Occipital lobe (tissue), 1 donor: ENCODE measurements at regions not wholly inside any gene's neighbourhood (a gene's known extent, or its start where the extent isn't known, plus 50 kb on each side); places are given as distances from the start of the nearest gene placed in this dataset.
"Not testable (repeated sequence)": the region's sequence is repeated elsewhere in the genome, so short reads cannot be mapped to it uniquely, and the experiment has no call there.

Experiments
- DNase-seq: peaks from one replicate; lab custom pipeline; 2025; lab: John Stamatoyannopoulos, UW

DNA sequence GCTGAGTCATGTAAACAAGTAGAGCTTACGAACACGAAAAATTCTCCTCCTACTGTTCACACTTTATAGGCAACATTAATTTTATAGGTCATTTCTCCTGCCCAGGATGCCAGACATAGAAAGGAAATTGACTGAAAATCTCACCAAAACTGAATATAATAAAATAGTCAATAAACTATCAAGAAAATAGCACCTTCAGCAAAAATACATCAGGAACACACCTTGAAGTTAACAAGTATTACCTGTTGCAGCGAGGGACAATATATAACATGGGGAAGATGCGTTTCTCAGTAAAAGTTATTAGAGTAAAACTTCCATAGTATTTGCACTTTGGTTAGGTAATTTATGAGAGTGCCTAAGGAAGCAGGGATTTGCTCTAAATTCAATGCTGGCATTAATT is 344.6 kb downstream of the KCNJ3 start:
- DNase-seq, result no peak

DNA sequence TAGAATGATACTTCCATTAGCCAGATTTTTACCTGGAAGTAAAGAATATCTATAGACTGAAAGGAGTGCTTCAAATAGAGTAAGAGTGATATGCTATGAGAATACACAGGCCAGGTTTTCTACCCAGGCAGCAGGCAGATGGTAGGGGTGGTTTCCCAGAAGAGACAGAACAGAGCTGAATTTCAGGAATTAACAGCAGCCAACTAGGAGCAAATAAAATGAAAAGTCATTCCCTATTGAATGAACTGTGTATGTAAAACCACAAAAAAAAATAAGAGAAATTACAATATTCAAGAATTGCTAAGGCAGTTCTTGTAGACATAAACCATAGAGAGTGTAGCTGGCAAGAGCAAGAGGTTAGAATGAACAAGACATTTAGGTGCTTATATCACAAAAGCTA is 336.8 kb downstream of the KCNJ3 start:
- no peak for DNase-seq

DNA sequence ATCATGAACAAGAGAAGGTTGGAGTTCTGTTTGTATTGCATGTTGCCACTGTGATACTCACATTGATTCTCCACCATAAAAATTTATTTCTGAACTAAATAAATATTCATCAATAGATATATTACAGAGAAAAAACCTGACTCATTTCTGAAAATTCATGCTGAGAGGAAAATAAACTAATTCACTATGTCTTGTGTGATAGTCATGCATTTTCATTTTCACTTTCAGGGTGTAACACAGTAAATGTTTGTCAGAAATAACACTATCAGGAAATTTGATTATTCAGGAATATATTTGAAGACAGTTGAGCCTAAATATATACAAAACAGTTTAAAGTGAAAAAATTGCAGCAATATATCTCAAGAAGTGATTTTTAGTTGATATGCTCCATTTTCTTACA is 335.2 kb downstream of the KCNJ3 start:
- no peak for DNase-seq

DNA sequence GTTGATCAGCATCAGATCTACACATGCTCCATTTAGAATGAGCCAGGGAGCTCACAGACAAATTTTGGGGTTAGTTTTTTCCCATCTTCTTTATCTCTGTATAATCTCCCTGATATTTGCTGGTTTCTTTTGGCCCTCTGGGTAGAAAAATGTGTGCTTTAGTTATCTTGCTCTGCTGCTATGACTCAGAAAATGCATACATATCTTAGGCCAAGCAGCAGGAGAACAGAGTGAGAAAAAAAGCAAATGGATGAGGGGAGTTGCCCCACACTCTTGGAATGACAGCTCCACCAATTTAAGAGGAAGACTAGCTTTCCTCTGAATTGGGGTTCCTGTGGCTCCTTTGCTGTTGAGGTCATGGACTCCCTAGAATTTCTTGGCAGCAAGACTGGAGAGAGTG is 331.8 kb downstream of the KCNJ3 start:
- DNase-seq, result no peak

DNA sequence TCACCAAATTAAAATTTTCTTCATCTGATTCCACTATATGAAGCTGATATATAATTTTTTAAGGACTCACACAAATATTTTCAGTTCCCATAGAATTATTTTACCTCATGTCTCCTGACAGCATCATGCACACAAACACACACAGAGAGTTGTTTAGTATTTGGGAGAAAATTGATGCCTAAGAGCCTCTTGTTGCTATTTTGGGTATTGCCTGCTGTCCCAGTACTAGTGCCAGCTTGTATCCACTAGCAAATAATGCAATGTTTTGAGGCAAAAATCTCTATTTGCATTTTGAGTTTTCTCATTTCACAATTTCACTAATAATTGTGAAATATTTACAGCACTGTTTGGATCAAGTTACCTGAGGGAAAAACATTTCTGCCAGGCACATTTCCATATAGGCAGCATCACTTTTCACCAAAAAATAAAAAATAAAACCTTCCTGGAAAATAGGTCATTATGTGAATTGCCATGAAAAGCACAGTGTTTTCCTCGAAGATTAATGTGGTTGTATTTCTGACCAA is 328.2 kb downstream of the KCNJ3 start:
- no peak for DNase-seq

DNA sequence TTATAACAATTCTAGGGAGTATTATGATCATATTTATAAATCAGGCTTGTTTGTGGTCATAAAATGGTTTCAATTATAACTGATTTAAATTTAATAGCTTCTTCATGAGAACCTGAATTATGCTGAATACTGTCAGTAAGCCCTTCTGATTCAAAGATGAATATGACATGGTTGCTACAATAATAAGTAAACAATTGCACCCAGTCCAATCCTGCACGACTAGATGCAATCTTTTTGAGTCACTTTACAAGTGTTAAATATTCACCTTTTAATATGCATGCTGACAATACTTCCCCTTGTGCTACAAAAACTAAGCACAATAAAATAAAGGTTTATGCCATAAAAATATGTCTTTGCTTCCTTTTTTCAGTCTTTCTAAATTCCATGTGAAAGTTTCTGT is 325.2 kb downstream of the KCNJ3 start:
- DNase-seq, result no peak

DNA sequence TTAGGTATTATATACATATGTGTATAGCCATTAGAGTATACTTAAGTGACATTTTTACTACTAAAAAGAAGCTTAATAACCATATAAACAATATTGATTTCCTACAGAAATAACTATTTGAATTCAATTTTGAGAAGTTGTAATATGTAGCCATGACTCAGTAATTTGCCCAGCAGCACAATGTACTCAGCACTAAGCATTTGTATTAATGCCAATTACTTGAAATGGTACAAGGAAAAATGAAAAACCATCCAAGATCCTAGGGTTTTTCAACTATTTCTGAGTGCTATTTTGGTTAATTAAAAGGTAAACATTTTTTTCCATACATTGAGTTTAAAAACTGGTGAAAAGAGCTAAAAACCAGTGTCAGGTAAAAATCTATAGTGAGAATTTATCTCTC is 324.0 kb downstream of the KCNJ3 start:
- DNase-seq, result no peak

DNA sequence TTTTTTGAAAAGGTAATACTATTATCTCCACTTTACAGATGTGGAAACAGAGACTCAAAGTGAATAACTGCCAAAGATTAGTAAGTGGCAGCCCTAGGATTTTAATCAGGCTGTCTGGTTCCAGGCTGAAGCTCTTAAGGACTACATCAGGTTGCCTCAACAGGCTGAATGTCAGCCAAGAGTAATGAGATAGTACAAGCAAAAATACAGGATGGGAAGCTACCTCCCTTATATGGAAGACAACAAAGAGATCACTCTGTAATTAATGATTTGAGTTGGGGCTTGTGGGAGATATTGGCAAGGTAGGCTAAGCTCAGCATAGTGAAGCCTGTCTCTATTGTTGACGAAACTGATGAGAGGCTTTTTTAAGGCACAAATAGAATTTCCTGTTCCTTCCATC is 323.1 kb downstream of the KCNJ3 start:
- DNase-seq, result no peak

DNA sequence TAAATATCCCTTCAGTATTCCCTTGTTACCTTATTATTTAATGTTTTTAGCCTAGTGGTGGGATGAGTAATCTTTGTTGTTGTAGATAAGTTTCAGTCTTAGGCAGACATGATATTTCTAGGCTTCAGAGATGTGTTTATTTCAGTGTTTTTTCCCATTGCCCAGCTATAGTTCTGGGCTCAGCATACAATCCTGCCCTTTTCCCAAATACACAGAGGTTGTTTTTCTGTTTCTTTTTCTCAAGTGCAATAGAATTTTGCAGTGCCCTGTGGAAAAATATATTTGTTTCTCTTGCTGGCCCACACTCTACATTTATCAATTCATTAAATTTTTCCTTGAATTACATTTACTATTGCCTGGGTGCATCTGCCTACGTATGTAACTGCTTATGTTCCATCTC is 321.8 kb downstream of the KCNJ3 start:
- DNase-seq, result no peak

DNA sequence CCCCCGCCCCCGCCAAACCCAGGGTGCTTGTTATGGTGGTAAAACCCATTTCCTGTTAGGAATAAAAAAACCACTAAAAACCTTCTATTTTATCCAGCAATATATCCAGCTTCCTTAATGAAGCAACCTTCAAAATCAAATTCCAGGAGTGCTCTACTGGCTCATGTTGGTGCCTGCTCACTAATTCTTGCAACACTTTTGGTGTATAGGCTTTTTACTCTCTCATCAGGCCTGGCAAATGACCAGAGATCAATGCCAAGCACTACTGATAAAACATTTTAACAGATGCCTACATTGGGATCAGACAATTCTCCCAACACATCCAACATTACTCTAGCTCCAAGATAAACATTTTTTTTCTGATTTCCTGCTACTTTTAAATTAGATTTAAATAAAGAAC is 312.4 kb downstream of the KCNJ3 start:
- no peak for DNase-seq

DNA sequence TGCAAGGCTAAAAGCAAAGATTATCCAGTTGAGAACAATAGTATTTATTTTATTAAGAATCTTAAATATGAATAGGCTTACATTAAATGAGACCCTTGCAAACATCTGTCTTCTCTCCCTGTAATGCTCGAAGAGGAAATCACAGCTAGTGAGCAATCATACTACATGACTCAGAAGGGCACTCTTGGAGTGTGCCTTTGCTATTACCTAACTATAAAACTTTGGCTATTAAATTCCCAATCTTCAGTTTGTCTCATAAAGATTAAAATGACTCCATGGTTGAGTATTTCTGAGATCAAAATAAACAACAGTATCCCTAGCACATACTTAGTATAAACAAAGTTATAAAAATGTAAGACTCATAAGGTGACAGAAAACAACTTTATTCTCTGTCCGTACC is 296.9 kb downstream of the KCNJ3 start:
- no peak for DNase-seq

DNA sequence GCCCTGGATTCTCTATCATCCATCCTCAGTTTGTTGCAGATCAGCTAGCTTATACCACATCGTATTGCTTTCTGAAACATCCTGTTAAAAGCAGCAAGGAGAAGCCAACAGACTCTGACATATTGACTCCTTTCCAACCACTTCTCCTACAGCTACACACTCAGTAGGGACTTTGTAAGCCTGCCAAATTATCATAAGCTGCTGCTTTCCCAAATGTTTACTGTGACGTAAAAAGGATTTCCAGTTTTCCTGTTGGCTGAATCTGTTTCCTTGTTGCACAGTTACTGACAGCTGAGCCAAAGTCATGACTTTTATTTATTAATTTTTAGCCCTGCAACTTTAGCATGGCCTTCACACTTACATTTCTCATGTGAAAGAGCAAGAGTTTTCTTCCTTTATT is 294.3 kb downstream of the KCNJ3 start:
- DNase-seq, result no peak

DNA sequence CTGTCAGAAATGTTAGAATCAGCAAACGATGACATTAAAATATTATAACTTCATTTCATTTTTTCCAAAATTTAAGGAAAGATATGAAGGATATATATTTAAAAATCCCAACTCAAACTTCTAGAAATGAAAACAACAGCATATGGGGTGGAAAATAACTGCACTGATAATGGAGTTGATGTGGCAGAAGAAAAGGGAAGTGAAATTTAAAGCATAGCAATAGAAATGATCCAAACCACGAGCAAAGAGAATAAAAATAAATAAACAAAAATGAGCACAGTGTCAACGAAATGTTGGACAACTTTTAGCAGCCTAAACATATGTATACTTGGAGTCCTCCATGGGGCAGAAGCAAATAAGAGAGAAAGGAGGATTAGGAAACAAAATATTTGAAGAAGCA is 280.2 kb downstream of the KCNJ3 start:
- DNase-seq, result no peak

DNA sequence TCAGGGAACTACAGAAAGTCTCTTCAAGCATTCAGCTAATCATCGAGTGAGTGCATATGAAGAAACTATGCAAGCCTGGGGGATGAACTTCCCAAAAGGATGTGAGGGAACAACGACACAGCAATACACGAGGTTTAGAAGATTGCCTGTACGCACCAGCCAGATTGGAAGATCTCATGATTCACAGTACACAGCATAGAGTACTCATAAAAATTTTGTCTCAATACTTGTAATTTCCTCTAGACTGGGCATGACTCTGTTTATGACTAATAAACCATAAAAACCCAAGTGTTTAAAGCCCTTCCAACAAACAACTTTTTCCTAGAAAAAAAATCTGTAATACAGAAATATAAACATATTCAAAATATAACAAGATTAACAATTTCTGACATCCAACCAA is 279.7 kb downstream of the KCNJ3 start:
- DNase-seq, result no peak

DNA sequence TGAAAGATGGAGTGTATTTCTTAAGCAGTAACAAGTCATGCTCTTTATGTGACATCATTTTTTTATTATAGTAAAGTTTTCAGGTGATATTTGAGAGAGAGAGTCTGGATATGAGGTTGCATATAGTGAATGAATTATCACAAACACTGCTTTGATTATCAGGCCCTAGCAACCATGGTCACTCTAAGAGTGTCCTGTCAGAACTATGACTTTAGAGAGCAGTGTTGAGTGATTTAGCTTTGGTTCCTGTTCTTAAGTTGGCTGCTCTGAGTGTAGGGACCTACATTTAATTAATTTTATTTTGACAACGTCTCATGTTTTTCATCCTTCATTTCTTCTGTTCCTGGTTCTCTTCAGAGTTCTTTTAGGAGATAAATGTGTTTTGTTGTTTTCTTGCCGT is 275.5 kb downstream of the KCNJ3 start:
- no peak for DNase-seq

DNA sequence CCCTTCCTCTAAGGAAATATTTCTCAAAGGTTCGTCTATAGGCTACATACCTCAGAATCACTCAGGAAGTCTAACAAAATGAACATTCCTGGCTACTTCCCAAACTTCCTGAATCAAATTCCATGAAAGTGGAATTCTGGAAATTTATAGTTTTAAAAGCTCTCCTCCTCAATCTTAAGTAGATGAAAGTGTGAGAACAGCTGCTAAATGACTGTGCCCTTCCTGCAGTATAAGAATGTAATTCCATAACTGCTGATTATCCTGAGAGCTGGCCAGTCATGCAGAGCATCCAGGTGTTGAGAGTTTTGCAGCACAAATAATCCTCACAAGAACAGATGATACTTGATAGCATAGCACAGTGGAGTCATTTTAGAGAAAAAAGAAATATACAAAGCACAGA is 265.0 kb downstream of the KCNJ3 start:
- DNase-seq, result no peak

DNA sequence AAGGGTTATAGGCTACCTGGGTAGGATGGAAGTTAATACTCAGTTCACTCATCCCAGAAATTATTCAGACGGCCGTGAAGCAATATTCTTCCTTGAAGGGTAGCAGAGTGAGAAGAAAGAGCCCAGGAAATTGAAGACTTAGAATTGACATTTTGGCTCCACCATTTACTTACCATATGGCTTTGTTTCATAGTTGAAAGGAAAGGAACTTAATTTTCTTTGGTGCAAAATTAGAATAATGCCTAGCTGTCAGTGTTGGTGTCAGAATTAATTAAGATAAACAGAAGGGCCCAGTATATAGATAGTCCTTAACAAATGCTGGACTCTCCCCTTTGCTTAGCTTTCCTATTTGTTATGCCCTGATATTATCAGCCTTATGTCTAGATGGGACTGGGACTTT is 263.2 kb downstream of the KCNJ3 start:
- no peak for DNase-seq

DNA sequence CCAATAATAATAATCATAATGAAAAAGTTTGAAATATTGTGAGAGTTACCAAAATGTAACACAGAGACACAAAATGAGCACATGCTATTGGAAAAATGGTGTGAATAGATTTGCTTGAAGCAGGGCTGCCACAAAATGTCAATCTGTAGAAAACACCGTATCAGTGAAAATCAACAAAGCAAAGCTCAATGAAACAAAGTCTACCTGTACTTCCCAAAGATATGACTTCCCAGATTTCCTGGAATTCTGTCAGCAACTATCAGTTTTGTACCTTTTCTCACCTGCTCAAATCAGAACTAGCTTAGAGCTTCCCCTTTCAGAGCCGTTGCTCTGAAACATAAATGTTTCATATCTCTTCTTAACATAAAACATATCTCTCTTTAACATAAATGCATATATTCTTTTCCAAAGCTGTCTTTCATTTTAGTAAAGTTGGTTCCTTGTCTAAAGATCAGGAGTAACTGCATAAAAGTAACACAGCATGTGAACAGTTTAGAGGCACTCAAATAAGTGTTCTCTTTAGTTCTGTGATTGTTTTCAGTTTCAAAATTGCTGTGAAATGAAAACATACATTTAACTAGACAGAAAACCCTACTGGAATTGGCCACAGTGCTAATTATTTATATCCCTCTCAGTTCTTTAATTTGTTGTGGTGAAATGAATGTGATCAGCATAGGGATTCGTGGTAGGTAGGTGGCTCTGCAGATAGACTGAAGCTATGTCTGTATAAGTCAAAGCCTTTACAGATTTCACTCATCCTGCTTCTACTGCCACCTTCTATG is 262.5 kb downstream of the KCNJ3 start:
- DNase-seq, result no peak

DNA sequence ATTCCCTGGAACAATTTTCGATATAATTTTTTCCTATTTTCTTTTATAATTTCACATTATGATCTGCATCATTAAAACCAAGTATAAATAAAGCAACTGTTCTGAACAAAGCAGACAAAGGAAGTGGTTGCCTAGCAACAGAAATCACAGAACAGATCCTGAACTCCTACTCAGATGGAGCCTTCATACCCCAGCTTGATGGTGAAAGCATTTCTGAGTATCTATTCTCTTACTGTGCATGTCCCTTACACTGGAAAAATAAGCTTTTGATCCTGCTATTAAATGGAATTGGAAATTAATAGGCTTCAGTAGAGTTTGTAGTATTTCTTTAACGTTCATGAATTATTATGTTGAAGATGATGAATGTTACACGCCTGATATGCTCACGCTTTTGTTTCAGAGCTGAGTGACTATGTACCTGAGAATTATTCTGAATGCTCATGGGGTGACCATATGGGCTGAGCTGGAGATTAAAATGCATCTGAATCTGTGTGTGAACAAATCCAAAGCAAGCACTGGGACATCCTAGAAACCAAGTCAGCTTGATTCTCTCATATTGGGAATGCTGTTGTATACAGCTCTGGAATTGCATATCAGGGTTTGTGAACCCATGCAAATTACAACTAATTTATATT is 254.0 kb downstream of the KCNJ3 start:
- no peak for DNase-seq

DNA sequence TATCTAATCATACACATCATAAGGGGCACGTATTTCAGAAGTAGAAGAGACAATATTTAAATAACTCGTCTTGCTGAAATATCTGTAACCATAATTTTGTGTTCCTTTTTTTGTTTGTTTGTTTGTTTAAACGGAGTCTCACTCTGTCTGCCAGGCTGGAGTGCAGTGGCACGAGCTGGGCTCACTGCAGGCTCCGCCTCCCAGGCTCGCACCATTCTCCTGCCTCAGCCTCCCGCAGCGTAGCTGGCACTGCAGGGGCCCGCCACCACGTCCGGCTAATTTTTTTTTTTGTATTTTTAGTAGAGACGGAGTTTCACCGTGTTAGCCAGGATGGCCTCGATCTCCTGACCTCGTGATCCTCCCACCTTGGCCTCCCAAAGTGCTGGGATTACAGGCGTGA is 248.9 kb downstream of the KCNJ3 start:
- not testable (repeated sequence) for DNase-seq

DNA sequence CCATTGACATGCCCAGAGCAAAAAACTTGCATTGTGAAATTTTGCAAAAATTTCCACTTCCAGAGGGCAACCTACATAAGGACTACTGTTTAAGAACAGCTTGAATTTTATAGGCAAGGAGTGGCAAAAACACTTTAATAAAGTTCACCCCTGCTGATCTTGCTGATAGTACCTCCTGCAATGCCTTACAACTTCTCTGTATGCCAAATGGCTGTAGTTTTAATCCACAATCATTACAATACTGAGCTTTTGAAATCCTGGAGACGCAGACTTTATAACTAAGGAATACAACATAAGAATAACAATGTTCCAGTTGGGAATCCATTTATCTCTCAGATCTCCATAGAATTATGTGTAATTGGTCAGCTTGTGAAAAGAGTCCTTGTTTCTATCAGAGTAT is 247.5 kb downstream of the KCNJ3 start:
- DNase-seq, result no peak

DNA sequence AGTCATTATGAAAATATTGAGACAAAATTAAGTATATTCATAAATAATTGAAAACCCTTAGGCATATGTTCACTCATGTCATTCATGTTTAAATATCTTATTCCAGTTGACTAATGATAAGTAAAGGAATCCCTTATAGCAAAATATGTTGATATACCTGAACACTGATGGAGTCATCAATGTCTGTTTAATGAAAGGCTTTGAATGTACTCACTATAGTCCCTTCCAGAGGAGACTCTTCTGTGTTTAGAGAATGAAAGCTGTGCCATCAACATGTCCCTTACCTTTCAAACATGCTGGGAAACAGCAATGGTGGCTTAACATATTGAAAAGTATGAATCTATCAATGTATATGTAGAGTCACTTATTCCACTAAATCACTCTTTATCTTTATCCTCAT is 242.9 kb downstream of the KCNJ3 start:
- no peak for DNase-seq

DNA sequence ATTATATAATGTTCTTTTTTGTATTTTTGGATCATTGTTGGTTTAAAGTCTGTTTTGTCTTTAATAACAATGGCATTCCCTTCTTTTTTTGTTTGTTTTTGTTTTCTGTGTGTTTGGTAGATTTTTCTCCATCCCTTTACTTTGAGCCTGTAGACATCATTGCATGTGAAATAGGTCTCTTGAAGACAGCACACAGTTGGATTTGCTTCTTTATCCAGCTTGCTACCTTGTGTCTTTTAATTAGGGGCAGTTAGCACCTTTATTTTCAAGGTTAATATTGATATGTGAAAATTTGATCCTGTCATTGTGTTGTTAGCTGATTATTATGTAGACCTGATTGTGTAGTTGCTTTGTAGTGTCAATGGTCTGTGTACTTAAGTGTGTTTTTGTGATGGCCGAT is 235.7 kb downstream of the KCNJ3 start:
- no peak for DNase-seq
